ENCODE measurements at regions not wholly inside any gene's neighbourhood (a gene's known extent, or its start where the extent isn't known, plus 50 kb on each side); places are given as distances from the start of the nearest gene placed in this dataset.

GRCh38 chr1:201760516-201760915, 68.4 kb upstream of the IPO9 start:
- no peak overlapping the region for H3K27ac ChIP-seq (ENCODE audit: low read depth, low read length)

More at GRCh38 chr1:201760516-201760915, 68.4 kb upstream of the IPO9 start:
- H2BK5ac ChIP-seq (ENCODE audit: low read depth, low read length): no peak overlapping the region
- H4K5ac ChIP-seq (ENCODE audit: insufficient read length, low read depth, low read length): no peak overlapping the region
- H3K27me3 ChIP-seq (replicated peaks in 1 of 4; ENCODE audit: control insufficient read depth in 3 of 4, extremely low read depth in 1 of 4, insufficient read depth in 3 of 4, low read length in 3 of 4): no peaks in the 10 kb centered on the region
- H3K9ac ChIP-seq (replicated peaks in 1 of 4; ENCODE audit: extremely low read depth in 1 of 4, low read depth in 3 of 4, low read length in 3 of 4): no peak overlapping the region
- H4K91ac ChIP-seq (replicated peaks; ENCODE audit: insufficient read length, low read length): no peak overlapping the region
- H3K4me2 ChIP-seq (ENCODE audit: insufficient read depth in 1 of 2, low read depth in 2 of 2, low read length in 2 of 2): peak overlapping the region in 1 of 2 experiments; percentile 8; a peak in 1 of 4 replicates
- H2AK5ac ChIP-seq (ENCODE audit: low read depth, low read length): no peak overlapping the region
- H3K36me3 ChIP-seq (ENCODE audit: control insufficient read depth in 2 of 4, insufficient read depth in 4 of 4, low read length in 3 of 4): no peaks in the 10 kb centered on the region
- H2AFZ ChIP-seq (ENCODE audit: low read length): no peak overlapping the region
- H2BK15ac ChIP-seq (ENCODE audit: low read length): no peak overlapping the region
- no peak for TF ChIP-seq SP2 (IDR thresholded peaks at IDR 0.05; ENCODE audit: low read length)
- peak; percentile 35; the same call in 1 of the 2 replicates for TF ChIP-seq POU5F1 (IDR thresholded peaks at IDR 0.05; ENCODE audit: low read depth, low read length)
- no peak for TF ChIP-seq KDM1A (IDR thresholded peaks at IDR 0.05; ENCODE audit: borderline replicate concordance, low read length)
- TF ChIP-seq, protein P1, sequence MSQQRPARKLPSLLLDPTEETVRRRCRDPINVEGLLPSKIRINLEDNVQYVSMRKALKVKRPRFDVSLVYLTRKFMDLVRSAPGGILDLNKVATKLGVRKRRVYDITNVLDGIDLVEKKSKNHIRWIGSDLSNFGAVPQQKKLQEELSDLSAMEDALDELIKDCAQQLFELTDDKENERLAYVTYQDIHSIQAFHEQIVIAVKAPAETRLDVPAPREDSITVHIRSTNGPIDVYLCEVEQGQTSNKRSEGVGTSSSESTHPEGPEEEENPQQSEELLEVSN (IDR thresholded peaks at IDR 0.05): no peak
- 0 out of 2 replicates have a peak, but pooled peaks have one; percentile 11 for TF ChIP-seq SP1 (IDR thresholded peaks at IDR 0.05; ENCODE audit: low read depth, low read length)
- H3K4ac ChIP-seq (replicated peaks; ENCODE audit: insufficient read length, low read depth, low read length): no peak overlapping the region
- peaks cover 0 to 42% of the 10 kb centered on the region in 2 experiments; a peak in 3 of 4 replicates for H3K79me2 ChIP-seq (ENCODE audit: control insufficient read depth in 1 of 2, insufficient read depth in 2 of 2, low read length in 2 of 2)
- ChIA-PET POLR2A (ENCODE audit: partially characterized antibody) (interaction anchor here (1.0 kb wide), 1 partner anchor 8 kb away, joined by 3 read pairs; no protein-coding TSS in a partner anchor), CTCF (ENCODE audit: partially characterized antibody) (interaction anchor here (0.7 to 1.6 kb wide), 3 partner anchors 8 to 31 kb away, joined by 3 to 4 read pairs (median 4); no protein-coding TSS in a partner anchor)
- H3K4me1 ChIP-seq (replicated peaks in 1 of 4; ENCODE audit: control insufficient read depth in 3 of 4, insufficient read depth in 4 of 4, low read length in 3 of 4): peaks cover 0 to 7% (median 3%) of the 10 kb centered on the region in 4 experiments; a peak in 4 of 7 replicates
- no peak overlapping the region for H3K4me3 ChIP-seq (ENCODE audit: extremely low read depth in 1 of 4, insufficient read depth in 2 of 4, low read depth in 3 of 4, low read length in 4 of 4)
- H3K14ac ChIP-seq (ENCODE audit: insufficient read length): no peak overlapping the region
- no peak overlapping the region for H2BK12ac ChIP-seq (ENCODE audit: low read depth, low read length)
- no peak overlapping the region for H2BK20ac ChIP-seq (ENCODE audit: low read length)
- no peak overlapping the region for H3K23ac ChIP-seq (ENCODE audit: insufficient read length)
- DNase-seq (ENCODE audit: low read depth in 1 of 2, low spot score in 2 of 2) (no peak), FAIRE-seq (no peak)
- peaks cover 5% of the 10 kb centered on the region; the same call in 1 of the 2 replicates for H3K79me1 ChIP-seq (ENCODE audit: low read depth, low read length)
- no peak overlapping the region for H2BK120ac ChIP-seq (replicated peaks; ENCODE audit: low read depth, low read length)
- 65% methylated on average over 1 of the region's 1 CpG; no CpG with 5 or more reads in 1 of the 2 experiments for WGBS, 2 experiments (ENCODE audit: extremely low coverage in 1 of 2, insufficient coverage in 1 of 2, insufficient read length in 1 of 2, insufficient replicate concordance in 2 of 2, low coverage in 1 of 2, low lambda C conversion rate in 2 of 2, missing lambda C conversion rate in 1 of 2)
- no peaks in the 10 kb centered on the region for H3K23me2 ChIP-seq (ENCODE audit: low read depth, low read length)
- no peaks in the 10 kb centered on the region for H3K9me3 ChIP-seq (ENCODE audit: insufficient read depth in 2 of 2, low read depth in 1 of 2, low read length in 1 of 2)
- H4K20me1 ChIP-seq (replicated peaks in 1 of 2; ENCODE audit: control insufficient read depth in 1 of 2, insufficient read depth in 2 of 2, low read length in 2 of 2): no peaks in the 10 kb centered on the region
- H3K56ac ChIP-seq (replicated peaks; ENCODE audit: insufficient read length, low read depth, low read length): no peak overlapping the region
- no peak overlapping the region for H4K8ac ChIP-seq (ENCODE audit: extremely low read depth, insufficient read depth, low read length)
- H3K18ac ChIP-seq (ENCODE audit: extremely low read depth, low read length): no peak overlapping the region

All from H1 (cell line).